CD4-positive, alpha-beta T cell treated with Interleukin-15 for 1 hour (primary cell): ENCODE measurements at regions not wholly inside any gene's neighbourhood (a gene's known extent, or its start where the extent isn't known, plus 50 kb on each side); places are given as distances from the start of the nearest gene placed in this dataset.

ENCODE experiments used
- DNase-seq: peaks from one replicate; pipeline ENCODE4 v3.0.0-alpha.2; 2020

DNA sequence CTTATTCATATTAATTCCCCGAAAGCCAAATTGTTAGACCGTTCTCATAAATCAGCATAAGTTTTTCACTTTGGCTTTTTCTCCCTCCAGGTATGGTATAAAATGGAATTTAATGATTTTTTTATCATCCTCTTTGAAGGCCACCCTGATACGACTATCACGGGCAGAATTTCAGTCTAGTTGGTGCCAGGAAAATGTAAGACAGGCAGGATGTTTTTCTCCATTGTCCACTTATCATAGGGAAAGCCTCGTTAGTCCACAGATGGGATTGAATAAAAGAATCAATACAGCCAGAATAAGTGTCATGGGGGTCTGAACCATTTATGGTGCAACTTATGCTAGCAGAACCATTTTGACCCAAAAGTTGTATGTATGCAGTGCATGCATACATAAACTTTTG is 566.0 kb upstream of the ARGLU1 start:
- DNase-seq = no peak

DNA sequence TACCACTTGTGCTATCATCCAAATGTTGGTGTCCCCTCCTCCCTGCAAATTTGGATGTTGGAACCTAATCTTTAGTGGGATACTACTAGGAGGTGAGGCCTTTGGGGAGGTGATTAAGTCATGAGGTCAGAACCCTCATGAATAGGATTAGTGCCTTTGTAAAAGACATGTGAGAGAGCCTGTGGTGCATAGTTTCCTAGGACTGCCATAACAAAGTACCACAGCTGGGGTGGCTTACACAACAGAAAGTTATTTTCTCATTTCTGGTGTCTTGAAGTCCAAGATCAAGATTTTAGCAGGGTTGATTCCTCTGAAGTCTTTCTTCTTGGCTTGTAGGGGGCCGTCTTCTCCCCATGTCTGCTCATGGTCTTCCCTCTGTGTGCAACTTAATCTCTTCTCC is 562.6 kb upstream of the ARGLU1 start:
- no peak for DNase-seq

DNA sequence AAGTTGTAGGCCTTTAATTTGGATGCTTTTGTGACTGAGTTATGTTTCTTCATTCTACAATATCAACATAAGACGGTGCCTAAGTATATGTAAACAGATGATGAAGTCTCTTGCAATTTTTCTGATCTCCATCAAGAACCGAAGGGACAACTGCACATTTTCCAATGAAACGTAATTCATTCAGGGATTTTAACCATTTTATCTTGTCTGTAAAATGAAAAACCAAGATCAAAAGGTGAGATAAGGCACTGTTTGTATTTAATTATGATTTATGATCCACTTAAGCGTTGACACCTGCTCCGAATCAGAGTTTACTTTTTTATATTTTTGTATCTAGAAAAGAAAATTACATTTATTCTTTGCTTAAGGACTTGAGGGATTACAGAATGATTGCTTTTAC is 556.8 kb upstream of the ARGLU1 start:
- DNase-seq = no peak

GRCh38 chr13:107124129-107124718 is 556.3 kb upstream of the ARGLU1 start:
- no peak for DNase-seq

GRCh38 chr13:107121793-107122192 is 553.9 kb upstream of the ARGLU1 start:
- DNase-seq = no peak

DNA sequence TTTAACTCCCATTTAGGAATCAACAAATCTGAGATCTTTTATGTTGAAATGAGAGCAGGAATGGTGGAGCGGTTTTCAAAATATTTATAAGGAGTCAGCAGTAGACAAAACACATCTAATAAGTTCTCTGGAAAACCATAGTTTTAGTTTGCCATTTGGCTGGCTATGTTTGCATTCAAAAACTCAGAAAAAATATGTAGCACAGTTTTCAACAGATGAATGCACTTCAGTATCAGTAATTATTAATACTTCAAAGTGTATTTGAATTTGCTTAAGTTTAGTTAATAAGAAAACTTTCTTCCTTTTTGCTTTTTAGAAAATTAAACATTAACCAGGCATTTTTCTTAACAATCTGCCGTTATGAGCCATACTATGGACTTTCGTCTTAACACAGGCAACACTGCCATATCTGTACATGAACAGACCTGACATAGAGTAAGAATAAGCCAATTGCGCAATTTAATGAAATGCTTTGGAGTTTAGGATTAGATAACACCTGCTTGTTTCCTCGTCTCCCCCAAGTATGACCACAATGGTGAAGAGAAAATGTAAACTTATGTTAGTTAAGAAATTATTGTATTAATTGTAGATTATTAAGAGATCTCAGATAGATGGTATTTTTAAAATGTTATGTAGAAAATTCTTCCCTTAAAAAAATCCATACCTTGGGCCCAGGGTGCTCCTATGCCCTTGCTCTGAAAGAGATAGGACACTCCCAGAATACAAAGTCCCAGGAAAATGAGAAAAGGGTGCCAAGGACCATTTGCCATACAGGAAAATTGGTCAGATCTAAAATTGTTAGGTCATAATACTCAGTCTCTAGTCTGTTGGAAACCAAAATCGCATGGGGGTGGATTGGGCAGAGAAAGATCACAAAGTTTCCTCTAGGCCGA is 552.3 kb upstream of the ARGLU1 start:
- no peak for DNase-seq

DNA sequence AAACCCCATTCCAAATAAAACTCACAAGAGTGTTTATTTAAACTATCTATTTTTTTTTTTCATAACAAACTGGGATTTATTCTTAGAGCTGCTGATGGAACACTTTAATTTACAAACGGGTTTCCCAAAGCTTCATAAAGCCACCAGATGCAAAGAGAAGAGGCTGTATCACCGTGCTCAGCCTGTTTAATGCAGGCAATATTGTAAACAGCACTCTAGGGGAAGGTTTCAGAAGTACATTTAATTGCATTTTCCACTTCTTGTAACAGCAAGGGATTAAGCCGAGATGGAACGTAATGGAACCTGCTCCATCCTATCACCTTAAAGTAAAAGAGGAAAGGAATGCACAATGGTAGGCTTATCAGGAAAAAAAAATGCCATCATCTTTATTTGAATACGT is 550.6 kb upstream of the ARGLU1 start:
- DNase-seq = no peak

DNA sequence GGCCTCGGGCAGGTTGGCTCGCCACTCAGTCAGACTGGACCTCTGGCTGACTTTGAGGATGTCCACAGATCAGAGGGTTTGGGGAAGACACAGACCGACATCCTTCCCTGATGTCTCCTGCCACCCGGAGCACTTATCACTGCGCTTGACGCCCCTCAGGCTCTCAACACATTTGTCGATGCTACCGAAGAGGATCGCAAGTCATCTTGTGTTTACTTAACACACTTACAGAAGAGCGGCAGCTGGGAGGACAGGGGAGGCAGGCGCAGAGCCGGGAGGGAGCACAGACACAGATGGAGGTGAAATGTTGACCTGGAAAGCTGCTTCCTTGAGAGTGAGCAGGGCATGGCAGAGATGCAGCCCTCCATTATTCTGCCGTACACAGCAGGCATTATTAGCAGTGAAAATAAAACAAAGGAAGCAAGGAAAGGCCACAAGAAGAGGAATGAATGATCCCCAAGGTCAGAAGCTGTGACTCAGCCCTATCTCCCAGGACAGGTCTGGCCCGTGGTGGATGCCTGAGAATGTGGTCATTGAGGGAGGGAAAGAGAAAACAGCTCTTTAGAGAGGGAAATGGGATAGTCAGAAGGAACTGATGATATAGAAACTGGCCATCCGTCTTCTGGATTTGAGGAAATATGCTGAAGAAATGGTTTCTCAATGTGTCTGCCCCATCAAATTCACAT is 549.5 kb upstream of the ARGLU1 start:
- no peak for DNase-seq

DNA sequence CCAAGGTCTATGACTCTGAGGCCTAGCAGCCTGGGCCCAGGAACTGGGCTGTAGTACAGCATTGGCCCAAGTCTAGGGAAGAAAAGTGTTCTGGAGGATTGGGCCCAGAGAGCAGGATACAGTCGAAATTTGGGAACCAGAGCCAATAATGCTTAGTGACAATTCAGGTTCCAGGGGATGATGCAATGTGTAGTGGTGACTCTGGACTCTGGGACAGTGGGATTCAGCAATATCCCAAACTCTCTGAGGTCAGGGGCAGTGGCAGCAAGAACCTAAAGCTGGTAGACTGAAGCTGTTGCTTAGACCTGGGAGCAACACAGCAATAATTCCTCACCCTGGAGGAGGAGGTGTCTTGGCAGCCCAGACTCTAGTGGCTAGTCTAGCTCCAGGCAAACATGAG is 545.5 kb upstream of the ARGLU1 start:
- DNase-seq = no peak

- DNase-seq = no peak
Measured at GRCh38 chr13:107111248-107111647, 543.3 kb upstream of the ARGLU1 start.

DNA sequence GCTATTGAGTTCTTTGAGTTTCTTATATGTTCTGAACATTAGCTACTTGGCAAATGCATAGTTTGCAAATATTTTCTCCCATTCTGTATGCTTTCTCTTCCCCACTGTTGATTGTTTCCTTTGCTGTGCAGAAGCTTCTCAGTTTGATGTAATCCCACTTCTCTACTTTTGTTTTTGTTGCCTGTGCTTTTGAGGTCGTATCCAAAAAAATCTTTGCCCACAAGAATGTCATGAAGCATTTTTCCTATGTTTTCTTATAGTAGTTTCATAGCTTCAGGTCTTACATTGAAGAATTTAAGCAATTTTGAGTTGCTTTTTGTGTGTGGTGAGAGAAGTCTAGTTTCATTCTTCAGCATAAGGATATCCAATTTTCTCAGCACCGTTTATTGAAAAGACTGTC is 536.7 kb upstream of the ARGLU1 start:
- DNase-seq = no peak

DNA sequence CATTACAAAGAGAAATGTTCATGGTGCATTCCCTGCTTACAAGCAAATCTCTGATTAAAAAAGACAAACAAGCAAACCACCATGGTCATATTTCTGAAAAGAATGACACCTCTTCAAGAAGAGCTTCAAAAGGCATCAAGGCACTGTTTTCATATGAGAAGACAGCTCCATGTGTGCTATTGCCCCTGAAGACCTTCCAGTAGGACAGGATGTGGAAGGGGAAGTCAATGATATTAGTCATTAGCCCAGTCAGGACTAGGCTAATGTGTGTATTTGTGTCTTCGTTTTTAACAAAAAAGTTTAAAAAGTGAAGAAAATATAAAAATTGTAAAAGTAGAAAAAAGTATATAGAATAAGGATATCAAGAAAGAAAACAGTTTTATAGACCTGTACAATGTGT is 534.7 kb upstream of the ARGLU1 start:
- DNase-seq = no peak

- DNase-seq = no peak
Measured at GRCh38 chr13:107099661-107100060, 531.7 kb upstream of the ARGLU1 start.

DNA sequence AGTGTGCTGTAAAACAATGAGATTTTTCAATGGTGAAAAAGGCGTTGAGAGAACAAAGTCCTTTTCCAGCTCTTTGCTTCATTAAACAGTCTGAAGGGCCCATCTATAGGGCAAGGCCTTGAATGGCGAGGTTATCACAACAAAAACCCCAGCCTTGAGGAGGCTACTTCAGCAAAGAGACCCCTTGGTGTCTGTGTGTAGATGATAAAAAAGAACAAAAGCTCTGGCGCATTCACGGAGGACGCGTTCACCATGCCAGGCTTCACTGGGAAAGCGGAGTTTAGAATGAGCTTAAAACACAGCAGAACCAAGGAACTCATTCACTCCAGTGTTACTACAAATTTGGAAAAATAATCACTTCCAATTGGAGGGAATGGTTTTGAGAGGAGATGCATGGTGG is 530.0 kb upstream of the ARGLU1 start:
- DNase-seq = no peak

- DNase-seq = no peak
Measured at GRCh38 chr13:107095876-107096275, 527.9 kb upstream of the ARGLU1 start.

DNA sequence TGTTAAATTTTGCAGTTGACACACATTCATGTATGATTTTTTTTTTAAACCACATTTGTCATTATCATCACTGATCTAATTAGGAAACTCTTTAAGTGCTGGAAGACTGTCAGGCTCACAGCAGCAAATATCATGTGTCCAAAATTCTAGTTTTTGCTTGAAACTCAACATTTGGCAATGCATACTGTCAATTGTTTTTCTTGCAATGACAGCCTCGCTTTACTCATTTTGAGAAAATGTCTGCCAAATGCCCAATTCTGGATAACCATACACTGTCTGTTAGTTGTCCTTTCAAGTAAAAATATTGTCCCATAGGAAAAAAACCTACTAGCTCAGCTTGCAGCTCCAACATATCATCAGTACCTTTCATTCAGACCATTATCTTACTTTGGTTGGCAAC is 523.9 kb upstream of the ARGLU1 start:
- no peak for DNase-seq

- no peak for DNase-seq
Measured at GRCh38 chr13:107091428-107091827, 523.5 kb upstream of the ARGLU1 start.

DNA sequence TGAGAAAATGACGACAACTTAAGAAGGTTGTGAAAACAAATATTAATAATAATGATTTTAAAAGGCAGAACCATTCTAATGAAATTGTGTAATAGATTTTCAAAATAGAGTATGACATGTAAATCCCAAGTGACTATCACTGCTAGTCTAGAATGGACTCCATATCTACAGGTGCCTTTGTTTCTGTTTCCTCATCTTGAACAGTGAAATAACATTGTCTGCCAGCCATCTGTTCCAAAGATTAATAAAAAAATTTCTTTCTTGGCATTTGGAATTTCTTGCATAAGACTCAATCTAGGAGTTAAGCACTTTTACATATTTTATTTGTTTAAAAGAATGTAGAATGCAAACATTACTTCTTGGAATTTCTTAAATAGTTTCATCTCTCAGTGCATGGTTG is 520.1 kb upstream of the ARGLU1 start:
- no peak for DNase-seq

DNA sequence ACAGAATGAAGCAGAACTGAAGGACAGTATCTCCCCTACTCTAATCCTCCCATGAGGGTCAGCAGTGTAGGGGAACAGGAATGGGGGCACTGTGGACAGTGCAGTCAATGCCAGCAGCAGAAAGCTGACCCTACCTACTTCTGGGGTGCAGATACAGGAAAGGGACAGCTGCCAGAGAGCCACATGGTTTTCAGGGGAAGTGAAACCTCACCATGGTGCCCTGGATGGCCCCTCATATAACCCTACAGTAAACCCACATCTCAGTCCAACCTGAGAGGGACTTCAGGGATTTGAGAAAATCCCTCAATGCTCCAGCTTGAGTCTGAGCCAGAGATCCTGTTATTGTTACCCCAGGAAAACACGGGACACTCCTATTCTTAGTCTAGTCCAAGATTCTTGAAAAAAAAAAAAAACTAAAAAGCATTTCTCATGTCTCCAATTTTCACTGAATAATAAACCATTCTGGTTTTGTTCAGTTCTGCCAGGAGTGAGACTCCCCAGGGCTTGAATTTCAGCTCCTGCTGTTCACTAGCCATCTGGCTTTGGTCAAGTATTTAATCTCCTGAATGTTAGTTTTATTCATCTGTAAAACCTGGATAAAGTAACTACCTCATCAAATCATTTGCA is 511.6 kb upstream of the ARGLU1 start:
- no peak for DNase-seq

DNA sequence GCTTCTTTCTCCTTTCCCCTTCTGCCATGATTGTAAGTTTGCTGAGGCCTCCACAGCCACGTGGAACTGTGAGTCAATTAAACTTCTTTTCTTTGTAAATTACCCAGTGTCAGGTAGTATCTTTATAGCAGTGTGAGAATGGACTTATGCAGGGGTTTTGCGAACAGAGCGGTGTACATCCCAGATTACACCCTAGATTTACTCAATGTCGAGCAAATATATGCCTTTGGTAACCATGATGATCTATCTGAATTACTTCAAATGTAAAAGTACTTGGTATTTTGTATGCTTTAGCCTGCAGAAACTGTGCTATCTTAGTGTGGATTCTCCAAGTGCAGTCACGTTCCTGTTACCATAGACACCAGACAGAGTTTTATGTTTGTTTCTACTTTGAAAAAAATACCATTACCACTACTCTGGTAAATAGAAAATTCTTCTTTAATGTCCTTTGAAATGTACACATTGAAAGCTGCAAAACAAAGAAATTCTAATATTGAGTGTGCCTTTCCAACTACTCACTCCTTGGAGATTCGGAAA is 510.4 kb upstream of the ARGLU1 start:
- no peak for DNase-seq

- no peak for DNase-seq
Measured at GRCh38 chr13:107076801-107077200, 508.9 kb upstream of the ARGLU1 start.

- DNase-seq = no peak
Measured at GRCh38 chr13:107075576-107075975, 507.6 kb upstream of the ARGLU1 start.

GRCh38 chr13:107070792-107071191 is 502.9 kb upstream of the ARGLU1 start:
- DNase-seq = no peak
